Uterus (tissue), 2 donors: ENCODE measurements at regions not wholly inside any gene's neighbourhood (a gene's known extent, or its start where the extent isn't known, plus 50 kb on each side); places are given as distances from the start of the nearest gene placed in this dataset.

ENCODE experiments used
- POLR2A ChIP-seq, 2 donors: fragments of 450-650 bp; IDR thresholded peaks; one replicate each; pipeline ENCODE4 v1.6.1; 2016; ENCODE audit warnings: antibody characterized with exemption in 2 of 2, mild to moderate bottlenecking in 1 of 2, moderate library complexity in 1 of 2
- TF ChIP-seq, protein P1 (sequence below), 4 experiments: fragments of 200-600 bp in 2 of 4; fragments of 450-650 bp in 2 of 4; sonication (generic) in 2 of 4; IDR thresholded peaks; one replicate each; pipeline ENCODE4 v1.5.1; 2016 to 2019; ENCODE audit warnings: antibody characterized with exemption in 4 of 4, mild to moderate bottlenecking in 2 of 4, moderate library complexity in 1 of 4

DNA sequence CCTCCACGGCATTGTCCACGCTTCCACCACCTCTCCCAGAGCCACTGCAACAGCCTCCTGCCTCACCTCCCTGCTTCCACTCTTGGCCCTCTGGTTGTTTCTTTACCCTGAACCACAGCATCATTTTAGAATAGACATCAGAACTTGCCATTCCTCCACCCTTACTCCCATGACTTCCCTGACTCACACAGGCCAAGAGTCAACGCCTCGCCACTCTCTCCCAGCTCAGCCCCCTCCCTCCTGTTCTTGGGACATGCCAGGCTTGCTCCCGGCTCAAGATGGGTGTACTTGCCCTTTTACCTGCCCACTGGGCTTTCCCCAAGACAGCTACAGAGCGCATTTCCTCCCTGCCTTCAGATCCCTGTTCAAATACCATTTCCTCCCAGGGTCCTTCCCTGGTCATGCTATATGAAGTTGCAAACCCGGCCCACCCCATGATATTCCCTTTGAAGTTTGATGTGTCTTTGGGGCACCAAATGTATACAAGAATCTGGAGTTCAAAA lies 429.1 kb downstream of the RPS24 start:
- TF ChIP-seq, protein P1, sequence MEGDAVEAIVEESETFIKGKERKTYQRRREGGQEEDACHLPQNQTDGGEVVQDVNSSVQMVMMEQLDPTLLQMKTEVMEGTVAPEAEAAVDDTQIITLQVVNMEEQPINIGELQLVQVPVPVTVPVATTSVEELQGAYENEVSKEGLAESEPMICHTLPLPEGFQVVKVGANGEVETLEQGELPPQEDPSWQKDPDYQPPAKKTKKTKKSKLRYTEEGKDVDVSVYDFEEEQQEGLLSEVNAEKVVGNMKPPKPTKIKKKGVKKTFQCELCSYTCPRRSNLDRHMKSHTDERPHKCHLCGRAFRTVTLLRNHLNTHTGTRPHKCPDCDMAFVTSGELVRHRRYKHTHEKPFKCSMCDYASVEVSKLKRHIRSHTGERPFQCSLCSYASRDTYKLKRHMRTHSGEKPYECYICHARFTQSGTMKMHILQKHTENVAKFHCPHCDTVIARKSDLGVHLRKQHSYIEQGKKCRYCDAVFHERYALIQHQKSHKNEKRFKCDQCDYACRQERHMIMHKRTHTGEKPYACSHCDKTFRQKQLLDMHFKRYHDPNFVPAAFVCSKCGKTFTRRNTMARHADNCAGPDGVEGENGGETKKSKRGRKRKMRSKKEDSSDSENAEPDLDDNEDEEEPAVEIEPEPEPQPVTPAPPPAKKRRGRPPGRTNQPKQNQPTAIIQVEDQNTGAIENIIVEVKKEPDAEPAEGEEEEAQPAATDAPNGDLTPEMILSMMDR (IDR thresholded peaks at IDR 0.05), result no peak
- TF ChIP-seq POLR2A (IDR thresholded peaks at IDR 0.05), result no peak
